Calu3 (cell line): ENCODE measurements at regions not wholly inside any gene's neighbourhood (a gene's known extent, or its start where the extent isn't known, plus 50 kb on each side); places are given as distances from the start of the nearest gene placed in this dataset.

Source experiments
- BruUV-seq: library from RNA; stranded (reverse); fragments of 400-500 nt; replicated peaks from 2 replicates; lab custom pipeline; 2021; lab: Mats Ljungman, UMichigan
- CTCF ChIA-PET: fragments of 300-600 bp; sonication (Branson Sonifier 250); formaldehyde crosslinking; loops from one replicate; lab custom pipeline; 2022; ENCODE audit warnings: antibody characterized with exemption; lab: Charles Lee
- DNase-seq: peaks from one replicate; pipeline ENCODE4 v3.0.0; 2022
- H3K27ac Mint-ChIP-seq: one replicate; pipeline ENCODE4 v1.8.0; 2022; ENCODE audit warnings: mixed read lengths; ENCODE audit not compliant: unreplicated experiment
- H3K27me3 Mint-ChIP-seq: one replicate; pipeline ENCODE4 v1.8.0; 2022; ENCODE audit warnings: mixed read lengths; ENCODE audit not compliant: unreplicated experiment
- H3K36me3 Mint-ChIP-seq: one replicate; pipeline ENCODE4 v1.8.0; 2022; ENCODE audit warnings: mild to moderate bottlenecking, moderate library complexity, mixed read lengths; ENCODE audit not compliant: insufficient read depth, unreplicated experiment
- H3K4me1 Mint-ChIP-seq: one replicate; pipeline ENCODE4 v1.8.0; 2022; ENCODE audit warnings: mild to moderate bottlenecking, low read depth, mixed read lengths; ENCODE audit not compliant: unreplicated experiment
- H3K4me3 Mint-ChIP-seq: one replicate; pipeline ENCODE4 v1.8.0; 2022; ENCODE audit warnings: mild to moderate bottlenecking, low read depth, moderate library complexity, mixed read lengths; ENCODE audit not compliant: unreplicated experiment
- H3K9me3 Mint-ChIP-seq: one replicate; pipeline ENCODE4 v1.8.0; 2022; ENCODE audit warnings: low read depth, mixed read lengths; ENCODE audit not compliant: unreplicated experiment
- CTCF ChIP-seq: fragments of 200-600 bp; IDR thresholded peaks from one replicate; pipeline ENCODE4 v1.8.0; 2022; ENCODE audit warnings: antibody characterized with exemption; ENCODE audit not compliant: unreplicated experiment
- intact Hi-C: fragments of 100-400 bp; cut with micrococcal nuclease; formaldehyde crosslinking; loops from one replicate; pipeline ENCODE4 v1.10.0; 2022; ENCODE audit not compliant: unreplicated experiment

GRCh38 chr4:126475730-126476129 lies 1157.0 kb upstream of the INTU start:
- CTCF ChIA-PET, result no interaction called here
- DNase-seq, result no peak
- intact Hi-C loops, result no loop called here
- no peak for TF ChIP-seq CTCF
- Mint-ChIP-seq H3K27me3 (no peaks in the 10 kb centered on the region), H3K27ac (no peak overlapping the region), H3K9me3 (no peaks in the 10 kb centered on the region), H3K36me3 (no peaks in the 10 kb centered on the region), H3K4me1 (no peaks in the 10 kb centered on the region), H3K4me3 (no peak overlapping the region)
- no TSS peak for BruUV-seq

GRCh38 chr4:126479709-126480108 lies 1153.0 kb upstream of the INTU start:
- CTCF ChIA-PET, result no interaction called here

GRCh38 chr4:126482311-126482710 lies 1150.4 kb upstream of the INTU start:
- intact Hi-C loops, result no loop called here
- CTCF ChIA-PET, result no interaction called here
- no peaks in the 10 kb centered on the region for H3K9me3 Mint-ChIP-seq
- no peak overlapping the region for H3K4me3 Mint-ChIP-seq
- BruUV-seq, result no TSS peak
- no peaks in the 10 kb centered on the region for H3K4me1 Mint-ChIP-seq
- H3K27me3 Mint-ChIP-seq, result no peaks in the 10 kb centered on the region
- TF ChIP-seq CTCF, result no peak
- H3K27ac Mint-ChIP-seq, result no peak overlapping the region
- no peak for DNase-seq
- H3K36me3 Mint-ChIP-seq, result no peaks in the 10 kb centered on the region

More at GRCh38 chr4:126479709-126480108, 1153.0 kb upstream of the INTU start:
- Mint-ChIP-seq H3K4me3 (no peak overlapping the region), H3K36me3 (no peaks in the 10 kb centered on the region), H3K4me1 (no peaks in the 10 kb centered on the region), H3K27ac (no peak overlapping the region), H3K27me3 (no peaks in the 10 kb centered on the region), H3K9me3 (no peaks in the 10 kb centered on the region)
- no peak for DNase-seq
- TF ChIP-seq CTCF, result no peak
- intact Hi-C loops, result no loop called here
- no TSS peak for BruUV-seq

GRCh38 chr4:126486377-126486776 lies 1146.4 kb upstream of the INTU start:
- intact Hi-C loops, result no loop called here
- DNase-seq, result no peak
- Mint-ChIP-seq H3K27ac (no peak overlapping the region), H3K4me3 (no peak overlapping the region), H3K36me3 (no peaks in the 10 kb centered on the region), H3K9me3 (no peaks in the 10 kb centered on the region), H3K27me3 (no peaks in the 10 kb centered on the region), H3K4me1 (no peaks in the 10 kb centered on the region)
- CTCF ChIA-PET, result no interaction called here
- TF ChIP-seq CTCF, result no peak
- no TSS peak for BruUV-seq
